HG03575 (cell line): ENCODE measurements at regions not wholly inside any gene's neighbourhood (a gene's known extent, or its start where the extent isn't known, plus 50 kb on each side); places are given as distances from the start of the nearest gene placed in this dataset.

Source experiments
- ATAC-seq: cut with Tn5 transposase; IDR thresholded peaks from one replicate; pipeline ENCODE4 v1.9.1; 2021; ENCODE audit not compliant: unreplicated experiment, insufficient number of reproducible peaks, low FRiP score; ENCODE audit errors: extremely low read depth

DNA sequence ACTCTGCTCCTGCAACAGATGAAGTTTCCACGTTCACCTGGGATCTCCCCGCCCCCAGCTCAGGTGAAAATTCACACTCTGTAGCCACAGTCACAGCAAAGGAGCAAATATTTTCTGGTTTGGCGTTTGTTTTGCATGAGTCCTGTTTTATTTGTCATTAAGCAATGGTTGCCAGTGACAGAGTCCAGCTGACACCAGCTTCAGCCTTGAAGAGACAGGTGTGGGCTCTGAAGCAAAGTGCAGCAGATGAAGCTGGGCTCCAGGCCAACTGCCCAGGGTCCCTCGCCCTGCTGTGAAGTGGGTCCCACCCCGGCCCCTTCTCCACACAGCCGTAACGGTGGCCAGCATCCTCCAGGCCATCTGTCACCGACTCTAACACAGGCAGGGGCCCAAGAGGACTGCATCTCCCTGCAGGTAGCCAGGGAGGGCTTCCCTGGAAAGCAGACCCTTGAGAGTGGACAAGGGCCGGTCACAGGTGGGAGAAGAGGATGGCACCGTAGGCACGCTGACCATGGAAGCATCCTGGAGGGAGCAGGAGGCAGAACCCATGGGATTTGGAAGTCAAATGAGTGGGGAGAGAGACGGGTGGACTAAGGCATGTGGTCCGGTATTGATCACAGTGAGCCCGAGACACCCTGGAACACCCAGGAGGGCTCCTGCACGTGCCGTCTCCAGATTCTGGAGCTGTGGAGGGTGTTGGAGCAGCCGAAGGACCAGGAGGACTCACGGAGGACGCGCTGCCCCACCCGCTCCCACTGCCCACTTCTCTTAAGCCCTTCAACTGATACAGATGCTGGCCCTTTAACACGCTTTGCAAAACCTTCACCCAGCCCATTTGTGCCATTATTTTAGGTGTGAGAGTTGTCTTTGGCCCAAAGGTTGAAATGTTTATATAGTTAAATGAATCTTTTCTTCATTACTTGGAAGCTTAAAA lies 294.5 kb downstream of the BRD1 start:
- no peak for ATAC-seq

DNA sequence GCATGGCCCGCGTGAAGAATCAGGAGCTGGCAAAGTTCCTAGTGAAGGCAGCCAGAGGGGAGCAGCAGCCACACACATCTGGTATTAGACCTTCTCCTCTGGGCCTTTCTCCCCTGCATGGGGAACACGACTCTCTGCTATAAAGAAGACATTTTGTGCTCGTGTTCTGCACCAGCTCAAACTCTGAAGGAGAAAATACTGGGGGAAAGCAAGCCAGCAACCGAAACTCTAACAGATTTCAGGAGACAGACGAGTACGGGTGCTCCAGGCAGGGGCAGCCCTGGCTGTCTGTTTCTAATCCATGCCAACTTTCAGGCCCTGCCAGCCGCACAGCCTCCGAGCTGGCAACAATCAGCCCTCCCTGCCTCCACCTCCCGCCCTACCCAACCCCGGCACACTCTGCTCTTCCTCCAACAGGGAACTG lies 296.3 kb downstream of the BRD1 start:
- ATAC-seq = no peak

DNA sequence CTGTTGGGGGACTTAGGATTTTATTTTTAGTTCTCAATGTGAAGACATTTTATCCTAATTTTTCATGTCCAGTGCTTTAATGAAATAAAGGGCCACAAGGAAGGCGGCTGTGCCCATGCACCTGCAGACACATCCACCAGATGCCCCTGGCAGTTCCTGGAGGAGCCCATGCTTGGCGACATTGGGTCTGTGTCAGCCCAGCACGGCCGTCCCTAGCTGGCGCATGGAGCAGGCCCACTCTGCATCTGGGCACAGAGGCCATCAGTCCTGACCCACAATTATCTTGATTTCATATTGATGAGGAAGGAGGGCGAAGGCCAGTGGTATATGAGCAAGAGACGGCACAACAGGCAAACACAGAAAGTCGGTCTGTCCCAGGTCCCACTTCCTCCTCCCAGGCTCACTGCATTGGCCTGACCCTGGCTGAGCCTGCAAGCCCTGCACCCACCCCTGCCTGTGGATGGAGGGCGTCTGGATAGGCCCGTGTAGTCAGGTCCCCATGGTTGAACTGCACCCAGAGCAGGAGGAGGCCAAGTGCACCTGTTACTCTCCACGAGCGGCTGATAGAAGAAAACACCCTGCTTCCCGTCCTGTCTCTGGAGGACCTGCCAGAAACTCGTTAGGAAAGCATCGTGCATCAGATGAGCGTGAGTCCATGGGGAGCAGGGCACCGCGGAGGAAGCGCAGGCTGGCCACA lies 296.9 kb downstream of the BRD1 start:
- ATAC-seq = no peak

- no peak for ATAC-seq
These were observed 299.3 kb downstream of the BRD1 start for GRCh38 chr22:49528420-49528720.

DNA sequence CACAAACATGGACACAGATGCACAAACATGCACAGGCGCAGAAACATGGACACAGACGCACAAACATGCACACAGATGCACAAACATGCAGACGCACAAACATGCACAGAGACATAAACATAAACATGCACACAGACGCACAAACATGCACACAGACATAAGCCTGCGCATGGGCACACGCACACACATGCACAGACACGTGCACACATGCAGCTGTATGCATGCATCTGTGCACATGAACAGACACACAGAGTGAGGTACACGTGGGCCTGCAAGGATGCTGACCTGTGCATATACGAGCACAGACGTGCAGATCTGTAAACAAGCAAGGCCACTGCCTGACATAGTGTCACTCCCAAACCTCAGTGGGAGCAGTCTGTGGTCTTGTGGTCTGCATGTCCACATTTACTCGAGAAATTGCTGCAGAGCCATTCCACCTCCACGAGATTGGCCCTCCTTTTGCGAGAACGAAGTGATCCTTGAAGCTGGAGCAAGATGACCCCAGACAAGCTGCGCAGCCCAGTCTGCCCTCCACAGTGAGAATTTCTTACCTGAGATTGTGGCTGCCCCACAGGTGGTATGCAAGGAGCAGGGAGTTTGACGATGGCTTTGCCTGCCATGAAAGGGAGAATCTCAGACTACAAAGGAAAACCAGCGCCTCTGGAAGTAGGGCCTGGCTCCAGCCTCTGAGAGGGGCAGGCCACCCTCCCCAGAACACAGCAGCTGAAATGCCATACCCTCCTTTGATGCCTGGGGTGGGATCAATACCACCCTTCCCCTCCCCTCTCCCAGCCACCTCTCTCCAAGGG lies 299.9 kb downstream of the BRD1 start:
- no peak for ATAC-seq

DNA sequence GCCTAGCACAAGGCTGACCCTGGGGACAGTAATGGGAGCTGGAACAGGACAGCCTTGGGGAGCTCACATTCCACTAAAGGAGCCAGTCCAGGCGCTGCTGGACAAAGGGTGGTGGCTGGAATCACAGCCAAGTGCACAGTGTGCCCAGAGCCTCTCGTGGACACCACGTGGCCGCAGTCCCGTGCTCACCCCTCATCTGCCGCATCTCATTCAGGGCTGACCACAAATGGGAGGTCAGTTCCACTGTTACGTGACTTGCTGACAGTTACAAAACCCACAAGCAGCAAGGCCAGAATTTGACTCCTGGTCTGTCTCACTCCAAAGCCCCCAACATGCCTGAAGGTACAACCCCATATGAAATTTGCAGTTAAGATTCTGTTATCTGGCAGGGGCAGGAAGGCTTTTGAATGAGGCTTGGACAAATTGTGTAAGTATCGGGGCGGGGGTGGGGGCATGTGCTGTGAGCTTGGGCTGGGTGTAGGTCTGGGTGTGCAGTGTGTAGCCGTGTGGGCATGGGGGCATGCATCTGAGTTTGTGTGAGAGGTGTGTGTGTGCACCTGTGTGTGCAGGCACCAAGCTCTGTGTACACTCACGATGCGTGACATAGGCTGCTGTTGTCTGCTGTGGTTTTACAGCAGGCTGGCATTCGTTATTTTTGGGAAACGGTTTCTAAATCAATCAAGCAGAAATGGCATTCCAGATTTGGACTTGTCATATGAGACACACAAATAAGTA lies 301.7 kb downstream of the BRD1 start:
- ATAC-seq = no peak

DNA sequence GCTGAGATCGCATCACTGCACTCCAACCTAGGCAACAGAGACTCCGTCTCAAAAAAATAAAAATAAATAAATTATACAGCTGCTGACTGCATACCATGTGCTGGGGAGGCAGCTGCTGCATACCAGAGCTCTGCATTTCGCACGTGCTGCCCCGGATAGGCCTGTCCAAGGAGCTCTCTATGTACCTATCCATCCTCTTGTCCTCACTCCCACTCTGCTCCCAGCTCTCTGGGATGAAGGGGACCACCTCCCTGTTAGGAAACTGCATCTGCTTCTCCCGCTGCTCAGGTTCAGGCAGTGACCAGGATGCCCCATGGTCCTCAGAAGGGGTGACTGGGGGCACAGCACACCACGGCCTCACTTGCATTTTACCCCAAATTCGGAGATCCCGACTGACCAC lies 302.3 kb downstream of the BRD1 start:
- no peak for ATAC-seq

DNA sequence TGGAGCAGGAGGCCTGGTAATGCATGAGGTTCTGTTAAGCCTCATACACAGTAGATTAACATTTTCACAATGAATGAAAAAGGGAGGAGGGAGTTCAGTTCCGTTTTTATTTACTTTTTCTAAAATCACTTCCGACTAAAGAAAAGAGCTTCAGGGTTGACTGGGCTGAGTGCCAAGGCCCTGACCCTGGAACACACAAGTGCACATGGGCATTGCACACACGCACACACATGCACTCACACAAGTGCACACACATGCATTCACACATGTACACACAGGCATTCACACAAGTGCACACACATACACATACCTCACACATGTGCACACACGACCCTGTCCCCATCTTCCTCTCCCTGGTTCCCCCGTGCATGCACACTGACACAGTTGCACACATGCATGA lies 303.3 kb downstream of the BRD1 start:
- no peak for ATAC-seq

DNA sequence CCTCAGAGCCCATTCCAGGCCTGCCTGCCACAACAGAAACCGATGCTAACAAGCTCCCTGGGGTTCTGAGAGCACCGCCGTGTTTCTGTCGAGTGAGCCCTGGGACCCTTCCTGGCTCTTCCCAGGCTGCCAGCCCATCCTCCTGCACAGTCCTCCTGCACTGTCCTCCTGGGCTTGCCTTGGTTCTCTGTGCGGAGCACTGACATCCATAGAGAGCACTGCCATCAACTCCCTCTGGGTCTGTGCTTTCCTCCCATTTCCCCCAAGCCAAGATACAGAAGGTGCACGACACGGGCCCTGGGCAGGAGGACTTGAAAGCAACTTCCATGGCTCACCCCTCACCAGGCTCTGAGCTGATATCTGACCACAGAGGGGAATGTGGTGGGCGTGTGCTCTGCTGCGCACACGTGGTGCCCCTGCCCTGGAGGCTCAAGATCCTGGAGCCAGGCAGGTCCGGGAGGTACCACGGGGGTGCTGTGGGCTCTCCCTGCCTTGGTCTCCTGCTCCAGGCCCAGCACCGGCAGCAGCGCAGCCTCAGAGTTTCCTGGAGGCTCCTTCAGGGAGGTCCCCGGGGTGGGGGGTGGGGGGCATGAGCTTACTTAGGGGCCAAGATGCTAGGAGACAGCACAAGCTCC lies 304.2 kb downstream of the BRD1 start:
- no peak for ATAC-seq

DNA sequence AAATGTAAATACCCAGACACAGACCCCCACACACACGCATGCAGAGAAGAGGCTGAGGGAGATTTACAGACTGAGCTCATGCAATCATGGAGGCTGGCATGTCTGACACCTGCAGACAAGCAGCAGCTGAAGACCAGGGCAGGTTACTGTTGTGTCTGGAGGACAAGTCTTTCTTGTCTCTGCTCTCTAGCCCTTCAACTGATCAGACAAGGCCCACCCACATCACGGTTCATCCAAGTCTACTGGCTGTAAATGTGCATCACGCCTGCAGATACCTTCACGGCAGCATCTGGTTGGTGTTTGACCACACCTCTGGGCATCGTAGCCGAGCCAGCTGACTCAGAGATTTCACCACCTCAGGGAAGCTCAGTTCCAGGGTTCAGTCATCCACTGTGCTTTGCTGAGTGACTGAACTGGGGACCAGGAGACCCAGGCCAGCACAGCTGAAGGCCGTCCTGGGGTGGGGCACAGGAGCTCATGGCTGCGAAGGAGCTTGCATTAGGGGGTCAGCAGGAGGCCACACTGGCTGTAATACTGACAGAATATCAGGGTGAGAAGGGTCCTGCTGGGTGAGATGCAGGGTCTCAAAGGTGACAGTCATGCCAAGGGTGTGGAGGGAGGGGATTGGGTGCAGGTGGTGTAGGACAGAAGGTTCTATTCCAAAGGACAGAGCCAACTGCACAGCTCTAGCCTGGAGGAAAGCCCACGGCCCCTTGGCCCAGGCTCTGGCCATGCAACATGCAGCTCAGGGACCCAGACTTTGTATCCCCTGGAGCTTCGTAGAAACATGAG lies 304.9 kb downstream of the BRD1 start:
- ATAC-seq = no peak

DNA sequence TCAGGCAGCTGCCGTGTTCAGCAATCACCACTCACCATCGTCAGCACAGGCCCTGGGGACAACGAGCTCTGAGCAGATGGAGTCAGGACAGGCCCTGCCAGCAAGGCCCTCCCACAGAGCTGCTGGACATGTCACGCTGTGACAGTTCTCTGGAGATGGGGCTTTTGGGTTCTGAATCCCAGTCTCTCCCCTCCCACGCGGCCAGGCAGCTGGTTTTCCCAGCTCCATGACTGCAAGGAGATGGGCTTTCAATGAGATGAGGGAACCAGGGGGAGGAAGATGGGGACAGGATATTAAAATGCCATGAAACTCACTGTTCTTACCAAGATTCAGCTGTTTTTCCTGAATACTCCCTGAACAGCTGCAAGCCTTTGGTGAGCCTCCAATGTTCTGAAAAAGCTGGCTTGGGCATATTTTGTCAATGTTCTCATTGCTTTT lies 305.9 kb downstream of the BRD1 start:
- no peak for ATAC-seq

DNA sequence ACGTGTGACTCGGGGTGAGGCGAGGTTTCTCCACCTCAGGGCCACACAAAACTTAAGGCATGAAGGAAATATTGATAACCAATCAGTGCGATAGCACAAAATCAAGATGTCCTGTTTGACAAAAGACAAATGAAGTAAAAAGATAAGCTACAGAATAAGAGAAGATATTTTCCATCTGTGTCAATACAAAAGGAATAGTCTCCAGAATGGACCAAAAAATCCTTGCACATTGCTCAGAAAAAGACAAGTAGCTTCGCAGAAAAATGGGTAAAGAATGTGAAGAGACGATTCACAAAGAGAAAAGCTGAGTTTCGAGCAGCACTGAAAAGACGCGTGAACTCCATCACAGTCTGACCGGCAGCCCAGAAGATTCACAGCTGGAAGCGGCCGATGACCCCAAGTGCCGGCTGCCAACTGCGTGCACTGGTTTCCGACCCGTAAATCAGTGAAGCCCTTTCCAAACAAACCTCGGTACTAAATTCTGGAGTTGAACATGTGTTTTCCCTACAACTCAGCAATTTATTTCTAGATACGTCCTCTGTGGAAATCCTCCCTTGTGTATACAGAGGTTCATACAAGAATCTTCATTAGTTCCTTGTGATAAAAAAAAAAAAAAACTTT lies 308.4 kb downstream of the BRD1 start:
- ATAC-seq = no peak

DNA sequence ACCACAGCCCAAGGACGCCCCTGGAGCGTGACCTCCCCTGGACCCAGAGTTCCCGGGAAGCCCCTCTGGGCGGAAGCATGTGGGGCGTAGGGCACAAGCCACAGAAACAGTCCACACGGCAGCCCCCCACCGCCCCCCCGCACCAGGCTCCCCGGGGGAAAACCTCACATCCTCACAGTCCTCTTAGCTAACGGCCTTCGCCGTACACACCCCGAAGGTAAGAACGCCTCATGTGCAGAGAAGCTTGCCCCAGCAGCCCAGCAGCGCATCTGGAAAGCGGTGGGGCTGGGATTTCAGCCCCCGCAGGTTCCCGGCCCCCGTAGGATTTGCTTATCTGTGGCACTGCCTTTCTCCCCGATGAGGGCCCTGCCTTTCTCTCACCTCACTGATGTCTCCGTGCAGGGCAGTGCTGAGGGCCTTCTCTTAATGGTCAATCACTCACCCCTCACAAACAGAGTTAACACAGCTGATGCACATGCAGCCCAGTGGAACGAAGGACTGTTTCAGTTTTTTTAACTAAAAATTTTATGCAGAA lies 309.2 kb downstream of the BRD1 start:
- no peak for ATAC-seq

GRCh38 chr22:49517667-49518185 lies 309.9 kb downstream of the BRD1 start:
- no peak for ATAC-seq

- no peak for ATAC-seq
These were observed 310.5 kb downstream of the BRD1 start for GRCh38 chr22:49517211-49517610.

GRCh38 chr22:49515475-49515874 lies 312.2 kb downstream of the BRD1 start:
- no peak for ATAC-seq

GRCh38 chr22:49514641-49515040 lies 313.0 kb downstream of the BRD1 start:
- no peak for ATAC-seq
